HG03045 (cell line): ENCODE measurements at regions not wholly inside any gene's neighbourhood (a gene's known extent, or its start where the extent isn't known, plus 50 kb on each side); places are given as distances from the start of the nearest gene placed in this dataset.
"Not testable (repeated sequence)": the region's sequence is repeated elsewhere in the genome, so short reads cannot be mapped to it uniquely, and the experiment has no call there.

Experiments
- ATAC-seq: cut with Tn5 transposase; IDR thresholded peaks from one replicate; pipeline ENCODE4 v1.9.1; 2021; ENCODE audit warnings: mild to moderate bottlenecking, moderate library complexity; ENCODE audit not compliant: unreplicated experiment

DNA sequence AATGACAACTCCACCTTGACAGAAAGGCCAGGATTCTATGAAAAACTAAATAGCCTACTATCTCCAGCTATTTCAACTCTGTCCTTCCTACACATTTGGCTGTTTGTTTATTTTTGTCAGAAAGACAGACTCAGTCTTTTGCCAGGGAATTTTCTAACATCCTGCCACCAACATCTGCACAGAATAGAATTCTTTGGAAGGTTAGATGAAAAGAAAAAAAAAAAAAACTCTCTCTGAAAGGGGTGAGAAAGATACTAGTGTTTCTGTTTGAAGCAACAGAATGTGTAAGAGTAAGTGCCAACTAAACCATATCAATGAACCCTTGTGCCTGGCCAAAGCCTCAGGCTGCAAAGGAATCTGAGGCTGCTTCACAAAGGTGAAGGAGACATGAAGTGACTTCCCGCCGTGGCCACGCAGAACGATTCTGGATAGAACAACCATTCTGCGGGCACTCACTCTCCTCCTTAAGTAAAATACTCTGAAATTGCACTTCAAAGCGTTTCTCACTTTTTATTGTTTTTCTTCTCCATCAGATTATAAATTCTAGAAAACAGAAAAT lies 498.2 kb downstream of the IRS2 start:
- no peak for ATAC-seq

GRCh38 chr13:109287553-109287952 lies 498.8 kb downstream of the IRS2 start:
- no peak for ATAC-seq

DNA sequence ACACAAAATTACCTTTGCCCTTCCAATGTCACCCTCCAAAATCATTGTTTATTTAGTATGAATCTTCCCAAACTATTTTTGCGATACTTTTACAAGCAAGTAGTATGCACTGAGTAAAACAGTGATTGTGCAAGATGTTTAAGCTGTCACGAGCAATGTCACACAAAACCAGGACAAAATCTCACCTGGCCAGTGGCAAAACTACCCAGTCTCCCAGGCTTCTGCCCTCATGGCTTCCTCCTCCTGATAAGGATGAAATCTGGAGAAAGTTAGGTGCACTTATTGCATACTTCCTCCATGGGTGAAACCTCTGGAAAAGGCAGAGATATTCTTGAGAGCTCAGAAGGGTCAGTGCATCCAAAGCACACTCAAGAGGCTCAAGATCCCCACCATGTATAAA lies 500.8 kb downstream of the IRS2 start:
- no peak for ATAC-seq

GRCh38 chr13:109281903-109282635 lies 504.3 kb downstream of the IRS2 start:
- no peak for ATAC-seq

DNA sequence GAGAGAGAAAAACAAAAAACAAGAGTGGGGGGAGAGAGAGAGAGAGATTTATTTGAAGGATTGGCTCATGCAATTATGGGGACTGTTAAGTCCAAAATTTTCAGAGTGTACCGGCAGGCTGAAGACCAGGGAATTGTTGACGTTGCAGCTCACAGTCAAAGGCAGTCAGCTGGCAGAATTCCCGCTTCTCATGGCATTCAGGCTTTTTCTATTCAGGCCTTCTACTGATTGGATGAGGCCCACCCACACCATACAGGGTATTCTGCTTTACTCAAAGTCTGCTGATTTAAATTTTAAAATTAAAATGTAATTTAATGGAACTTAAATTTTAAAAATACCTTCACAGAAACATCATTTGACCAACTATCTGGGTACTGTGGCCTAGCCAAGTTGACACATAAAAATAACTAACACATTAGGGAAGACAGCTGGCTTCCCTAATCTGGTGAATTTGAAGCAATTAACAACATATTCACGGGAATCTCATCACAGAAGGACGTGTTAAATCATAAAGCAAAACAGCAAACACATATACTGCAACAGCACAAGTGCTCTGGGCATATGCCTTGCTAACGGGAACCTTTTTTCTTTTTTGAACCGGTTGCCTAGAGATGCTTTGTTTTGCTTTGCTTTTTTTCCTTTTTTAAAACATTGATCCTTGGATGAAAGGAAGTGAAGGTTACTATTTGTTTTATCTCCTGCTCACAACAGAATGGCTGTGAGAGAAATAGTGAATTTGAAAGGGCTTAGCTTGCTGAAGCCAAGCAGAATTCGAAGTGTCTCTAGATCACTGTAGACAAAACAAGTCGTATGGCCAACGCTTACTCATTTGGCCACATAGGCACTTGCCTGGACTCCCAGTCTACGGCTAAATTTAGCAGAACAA lies 505.1 kb downstream of the IRS2 start:
- no peak for ATAC-seq

- ATAC-seq, result no peak
Measured at GRCh38 chr13:109276261-109276660, 510.1 kb downstream of the IRS2 start.

GRCh38 chr13:109275852-109276251 lies 510.5 kb downstream of the IRS2 start:
- no peak for ATAC-seq

- ATAC-seq, result no peak
Measured at GRCh38 chr13:109275139-109275745, 511.1 kb downstream of the IRS2 start.

GRCh38 chr13:109274188-109274821 lies 512.1 kb downstream of the IRS2 start:
- no peak for ATAC-seq

GRCh38 chr13:109273326-109273751 lies 513.0 kb downstream of the IRS2 start:
- ATAC-seq, result no peak

DNA sequence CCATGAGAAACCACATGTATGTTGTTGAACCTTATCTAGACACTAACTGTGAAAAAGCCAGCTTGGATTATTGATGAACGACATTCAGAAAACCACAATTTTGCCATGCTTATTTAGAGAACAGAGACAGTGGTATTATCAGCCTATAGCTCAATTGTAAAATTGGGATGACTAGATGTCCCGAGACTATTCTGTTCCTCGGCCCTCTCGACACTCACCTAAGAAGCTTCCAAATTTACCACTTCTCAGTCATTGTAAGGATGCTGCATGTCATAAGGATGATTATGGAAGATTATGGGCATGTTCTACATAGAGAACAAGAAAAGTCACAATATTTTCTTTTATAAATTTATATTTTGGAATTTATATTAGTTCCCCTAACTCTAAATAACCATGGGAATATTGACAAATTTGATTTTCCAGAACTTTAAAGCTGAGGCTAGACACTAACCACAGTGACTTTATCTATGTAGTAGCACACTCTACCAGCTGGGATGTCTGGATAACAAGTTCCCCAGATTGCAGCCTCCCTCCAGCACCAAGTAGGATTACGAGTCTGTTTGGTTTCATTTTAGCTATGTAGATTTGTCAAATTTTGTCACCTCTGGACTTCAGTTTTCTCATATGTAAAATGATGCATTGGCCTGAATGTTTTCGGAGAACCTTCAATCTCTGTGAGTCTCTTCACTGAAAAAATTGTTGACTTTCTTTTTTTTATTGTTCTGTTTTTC lies 513.6 kb downstream of the IRS2 start:
- ATAC-seq, result no peak

DNA sequence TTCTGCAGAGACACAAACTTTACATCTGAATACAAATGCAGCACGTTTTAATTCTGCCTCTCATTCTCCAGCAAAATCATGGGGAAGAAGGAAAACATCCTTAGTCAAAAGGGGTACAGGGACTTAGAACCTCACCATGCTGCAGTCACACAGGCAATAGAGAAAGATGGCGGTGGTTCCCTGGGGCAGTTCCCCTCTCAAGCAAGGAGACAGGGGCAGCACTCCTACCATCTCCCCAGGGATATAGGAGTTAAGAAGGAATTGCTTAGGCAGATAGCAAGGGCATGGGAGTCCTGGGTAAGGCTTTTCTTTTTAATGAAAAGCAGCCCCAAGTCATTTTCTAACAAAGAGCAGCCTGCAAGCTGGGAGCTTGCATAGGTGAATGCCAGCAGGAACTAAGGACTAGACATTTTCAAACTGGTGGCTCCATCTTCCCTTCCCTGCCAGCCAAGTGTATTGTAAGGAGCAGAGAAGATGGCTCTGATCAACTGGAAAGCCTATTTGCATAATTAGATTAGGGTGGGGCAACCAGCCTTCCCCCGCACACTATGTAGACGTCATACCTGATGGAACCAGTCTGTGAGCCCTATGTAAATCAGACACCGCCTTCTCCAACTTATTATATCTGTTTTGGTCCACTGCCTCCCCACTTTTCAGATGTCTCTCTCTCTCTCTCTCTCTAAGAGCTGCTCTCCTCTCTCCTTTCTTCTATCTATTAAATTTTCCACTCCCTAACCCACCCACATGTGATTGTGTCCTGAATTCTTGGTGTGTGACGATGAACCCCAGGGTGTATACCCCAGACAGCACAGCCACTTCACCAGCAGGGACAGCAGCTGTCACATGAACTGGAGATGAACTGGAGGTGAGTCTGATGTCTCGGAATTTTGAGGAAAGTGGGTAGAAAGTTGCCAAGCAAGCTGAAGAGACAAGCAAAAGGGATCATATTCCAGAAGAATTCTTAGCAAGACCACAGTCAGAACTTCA lies 514.5 kb downstream of the IRS2 start:
- ATAC-seq, result no peak

- no peak for ATAC-seq
Measured at GRCh38 chr13:109271061-109271460, 515.3 kb downstream of the IRS2 start.

- ATAC-seq, result not testable (repeated sequence)
Measured at GRCh38 chr13:109269381-109269780, 517.0 kb downstream of the IRS2 start.

DNA sequence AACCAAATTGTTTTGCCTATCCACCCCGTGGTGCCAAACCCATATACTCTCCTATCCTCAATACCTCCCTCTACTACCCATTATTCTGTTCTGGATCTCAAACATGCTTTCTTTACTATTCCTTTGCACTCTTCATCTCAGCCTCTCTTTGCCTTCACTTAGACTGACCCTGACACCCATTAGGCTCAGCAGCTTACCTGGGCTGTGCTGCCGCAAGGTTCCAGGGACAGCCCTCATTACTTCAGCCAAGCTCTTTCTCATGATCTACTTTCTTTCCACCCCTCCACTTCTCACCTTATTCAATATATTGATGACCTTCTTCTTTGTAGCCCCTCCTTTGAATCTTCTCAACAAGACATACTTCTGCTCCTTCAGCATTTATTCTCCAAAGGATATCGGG lies 517.9 kb downstream of the IRS2 start:
- ATAC-seq, result not testable (repeated sequence)

GRCh38 chr13:109267400-109267799 lies 519.0 kb downstream of the IRS2 start:
- not testable (repeated sequence) for ATAC-seq

DNA sequence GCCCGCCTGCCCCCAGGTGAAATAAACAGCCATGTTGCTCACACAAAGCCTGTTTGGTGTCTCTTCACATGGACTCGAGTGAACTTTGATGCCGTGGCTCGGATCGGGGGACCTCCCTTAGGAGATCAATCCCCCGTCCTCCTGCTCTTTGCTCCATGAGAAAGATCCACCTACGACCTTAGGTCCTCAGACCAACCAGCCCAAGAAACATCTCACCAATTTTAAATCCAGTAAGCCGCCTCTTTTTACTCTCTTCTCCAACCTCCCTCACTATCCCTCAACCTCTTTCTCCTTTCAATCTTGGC lies 521.0 kb downstream of the IRS2 start:
- ATAC-seq, result not testable (repeated sequence)

DNA sequence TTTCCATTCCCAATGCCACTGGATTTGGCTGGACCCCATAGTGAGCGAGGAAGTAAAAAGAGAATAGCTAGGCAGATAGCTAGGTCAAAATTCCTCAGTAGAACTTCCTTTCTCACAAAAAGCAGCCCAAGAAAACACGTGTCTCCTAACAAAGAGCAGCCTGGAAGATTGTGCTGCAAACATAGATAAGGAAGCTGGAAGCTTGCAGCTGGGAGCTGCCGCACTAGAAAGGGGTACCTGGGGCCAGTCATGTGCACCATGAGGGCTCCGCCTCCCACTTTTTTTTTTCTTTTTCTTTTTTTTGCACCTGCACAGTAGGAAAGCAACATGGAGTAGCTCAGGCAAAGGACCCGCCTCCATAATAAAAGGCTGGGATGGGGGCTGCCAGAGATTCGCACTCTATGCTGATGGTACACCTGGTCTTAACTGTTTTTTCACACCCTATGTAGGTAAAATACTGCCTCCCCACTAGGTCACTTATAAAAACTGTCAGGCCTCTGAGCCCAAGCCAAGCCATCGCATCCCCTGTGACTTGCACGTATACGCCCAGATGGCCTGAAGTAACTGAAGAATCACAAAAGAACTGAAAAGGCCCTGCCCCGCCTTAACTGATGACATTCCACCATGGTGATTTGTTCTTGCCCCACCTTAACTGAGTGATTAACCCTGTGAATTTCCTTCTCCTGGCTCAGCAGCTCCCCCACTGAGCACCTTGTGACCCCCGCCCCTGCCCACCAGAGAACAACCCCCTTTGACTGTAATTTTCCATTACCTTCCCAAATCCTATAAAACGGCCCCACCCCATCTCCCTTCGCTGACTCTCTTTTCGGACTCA lies 521.6 kb downstream of the IRS2 start:
- not testable (repeated sequence) for ATAC-seq
